DND-41 (cell line): ENCODE measurements at regions not wholly inside any gene's neighbourhood (a gene's known extent, or its start where the extent isn't known, plus 50 kb on each side); places are given as distances from the start of the nearest gene placed in this dataset.

Source experiments
- ATAC-seq: fragments of 200-7000 bp; cut with Tn5 transposase; 3 replicates; pipeline ENCODE4 v1.9.1; 2021; ENCODE audit warnings: low read depth; ENCODE audit not compliant: insufficient read depth
- DNase-seq: peaks from one replicate; pipeline ENCODE4 v3.0.0-alpha.2; 2020
- H2AFZ ChIP-seq: 2 replicates; pipeline ENCODE4 v1.6.0; 2012; ENCODE audit warnings: low read depth, low read length
- H3K27ac ChIP-seq: 2 replicates; pipeline ENCODE4 v1.5.1; 2012; ENCODE audit warnings: low read length, inconsistent platforms
- H3K27me3 ChIP-seq: fragments of 200-600 bp; sonication (generic); 2 replicates; pipeline ENCODE4 v1.6.0; 2012; ENCODE audit warnings: low read length, mild to moderate bottlenecking, inconsistent platforms; ENCODE audit not compliant: insufficient read depth, poor library complexity
- H3K36me3 ChIP-seq: 2 replicates; pipeline ENCODE4 v1.5.1; 2012; ENCODE audit warnings: low read length, inconsistent platforms; ENCODE audit not compliant: insufficient read depth
- H3K4me1 ChIP-seq: 2 replicates; pipeline ENCODE4 v1.5.1; 2012; ENCODE audit warnings: mild to moderate bottlenecking, low read length; ENCODE audit not compliant: insufficient read depth
- H3K4me2 ChIP-seq: 2 replicates; pipeline ENCODE4 v1.6.0; 2012; ENCODE audit warnings: mild to moderate bottlenecking, moderate library complexity, low read length, inconsistent platforms; ENCODE audit not compliant: insufficient read depth
- H3K4me3 ChIP-seq, 2 experiments: fragments of 200-600 bp in 1 of 2; shearing (Covaris generic) in 1 of 2; 2 replicates each; pipeline ENCODE4 v1.5.1; 2012 to 2016; ENCODE audit warnings: inconsistent platforms in 2 of 2, low read length in 2 of 2, mild to moderate bottlenecking in 2 of 2, low read depth in 1 of 2, moderate library complexity in 1 of 2
- H3K79me2 ChIP-seq: 2 replicates; pipeline ENCODE4 v1.6.0; 2012; ENCODE audit warnings: low read length, inconsistent platforms; ENCODE audit not compliant: insufficient read depth
- H3K9ac ChIP-seq: 2 replicates; pipeline ENCODE4 v1.6.0; 2012; ENCODE audit warnings: low read depth, mild to moderate bottlenecking, inconsistent platforms, low read length, moderate library complexity
- H3K9me3 ChIP-seq: 2 replicates; pipeline ENCODE4 v1.5.1; 2012; ENCODE audit warnings: low read length, moderate library complexity, mild to moderate bottlenecking, inconsistent platforms; ENCODE audit not compliant: insufficient read depth, severe bottlenecking
- H4K20me1 ChIP-seq: 2 replicates; pipeline ENCODE4 v1.6.0; 2012; ENCODE audit warnings: low read length; ENCODE audit not compliant: insufficient read depth
- EZH2 ChIP-seq: IDR thresholded peaks from 3 replicates; pipeline ENCODE4 v1.6.1; 2012; ENCODE audit warnings: borderline replicate concordance, low read depth, mild to moderate bottlenecking, moderate library complexity, low read length, inconsistent platforms; ENCODE audit not compliant: severe bottlenecking
- TF ChIP-seq, protein P1 (sequence below): IDR thresholded peaks from 2 replicates; pipeline ENCODE4 v1.5.1; 2012; ENCODE audit warnings: borderline replicate concordance, low read length, moderate library complexity, mild to moderate bottlenecking; ENCODE audit not compliant: poor library complexity, severe bottlenecking; ENCODE audit errors: extremely low read depth

DNA sequence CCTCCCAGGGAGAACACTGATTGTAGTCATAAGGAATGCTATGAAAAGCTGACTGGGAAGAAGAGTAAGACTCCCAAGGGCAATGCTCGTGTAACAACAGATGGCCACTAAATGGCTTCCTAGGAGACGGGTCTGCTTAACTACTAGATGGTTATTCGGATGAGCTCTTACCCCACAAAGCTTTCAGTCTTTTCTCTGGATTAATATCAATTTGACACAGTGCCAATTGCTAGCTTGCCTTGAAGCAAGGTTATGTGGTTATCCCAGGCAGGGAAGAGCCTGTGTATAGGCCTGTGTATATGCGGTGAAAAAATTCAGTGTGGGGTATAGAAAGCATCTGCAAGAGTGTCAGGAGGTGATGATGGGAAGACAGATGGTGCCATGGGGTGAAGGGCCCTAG is 86.4 kb upstream of the NOX3 start:
- Histone ChIP-seq H3K4me3 (no peak overlapping the region), H3K9ac (no peak overlapping the region), H3K36me3 (no peaks in the 10 kb centered on the region), H3K79me2 (no peaks in the 10 kb centered on the region), H3K4me2 (no peak overlapping the region), H4K20me1 (no peaks in the 10 kb centered on the region), H2AFZ (no peak overlapping the region), H3K27ac (no peak overlapping the region), H3K9me3 (no peaks in the 10 kb centered on the region), H3K4me1 (peaks cover 5% of the 10 kb centered on the region; the same call in 1 of the 2 replicates), H3K27me3 (no peaks in the 10 kb centered on the region)
- no peak for ATAC-seq
- no peak for TF ChIP-seq EZH2
- TF ChIP-seq, protein P1, sequence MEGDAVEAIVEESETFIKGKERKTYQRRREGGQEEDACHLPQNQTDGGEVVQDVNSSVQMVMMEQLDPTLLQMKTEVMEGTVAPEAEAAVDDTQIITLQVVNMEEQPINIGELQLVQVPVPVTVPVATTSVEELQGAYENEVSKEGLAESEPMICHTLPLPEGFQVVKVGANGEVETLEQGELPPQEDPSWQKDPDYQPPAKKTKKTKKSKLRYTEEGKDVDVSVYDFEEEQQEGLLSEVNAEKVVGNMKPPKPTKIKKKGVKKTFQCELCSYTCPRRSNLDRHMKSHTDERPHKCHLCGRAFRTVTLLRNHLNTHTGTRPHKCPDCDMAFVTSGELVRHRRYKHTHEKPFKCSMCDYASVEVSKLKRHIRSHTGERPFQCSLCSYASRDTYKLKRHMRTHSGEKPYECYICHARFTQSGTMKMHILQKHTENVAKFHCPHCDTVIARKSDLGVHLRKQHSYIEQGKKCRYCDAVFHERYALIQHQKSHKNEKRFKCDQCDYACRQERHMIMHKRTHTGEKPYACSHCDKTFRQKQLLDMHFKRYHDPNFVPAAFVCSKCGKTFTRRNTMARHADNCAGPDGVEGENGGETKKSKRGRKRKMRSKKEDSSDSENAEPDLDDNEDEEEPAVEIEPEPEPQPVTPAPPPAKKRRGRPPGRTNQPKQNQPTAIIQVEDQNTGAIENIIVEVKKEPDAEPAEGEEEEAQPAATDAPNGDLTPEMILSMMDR = no peak
- DNase-seq = no peak

DNA sequence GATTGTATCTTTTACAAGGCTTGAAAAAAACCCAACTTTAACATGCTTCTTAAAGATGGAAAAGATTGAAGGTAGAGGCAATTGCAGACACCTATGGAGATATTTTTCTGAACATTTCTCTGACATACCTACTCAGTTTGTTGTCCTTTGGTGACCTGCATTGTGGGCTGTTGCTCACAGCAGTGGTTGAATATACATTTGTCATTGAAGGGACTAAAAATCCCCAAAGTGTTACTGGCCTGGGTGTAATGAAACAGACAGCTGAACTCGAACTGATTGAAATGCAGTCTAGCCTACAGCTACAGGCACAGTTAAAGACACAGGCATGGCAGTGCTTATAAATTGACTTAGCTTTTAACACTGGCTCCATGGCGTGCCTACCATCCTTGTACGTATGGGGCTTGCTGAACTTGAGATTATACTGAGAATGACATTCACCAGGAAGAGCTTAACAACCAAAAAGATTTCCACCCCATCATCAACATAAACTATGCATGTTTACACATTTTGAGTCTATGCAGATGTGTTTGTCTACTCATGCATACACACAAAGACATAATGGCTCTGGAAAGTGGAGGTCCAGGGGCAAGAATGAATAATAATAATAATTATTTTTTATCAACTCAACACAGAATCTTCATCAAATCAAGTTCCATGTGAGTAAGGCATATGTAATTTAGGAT is 83.2 kb upstream of the NOX3 start:
- ATAC-seq = no peak
- H3K9me3 ChIP-seq = no peaks in the 10 kb centered on the region
- TF ChIP-seq EZH2 = no peak
- TF ChIP-seq, protein P1 = no peak
- no peak overlapping the region for H3K4me3 ChIP-seq
- H3K36me3 ChIP-seq = no peaks in the 10 kb centered on the region
- no peaks in the 10 kb centered on the region for H3K79me2 ChIP-seq
- H3K4me2 ChIP-seq = no peak overlapping the region
- H2AFZ ChIP-seq = no peak overlapping the region
- peaks cover 5% of the 10 kb centered on the region; the same call in 1 of the 2 replicates for H3K4me1 ChIP-seq
- H3K9ac ChIP-seq = no peak overlapping the region
- no peak for DNase-seq
- no peaks in the 10 kb centered on the region for H4K20me1 ChIP-seq
- no peak overlapping the region for H3K27ac ChIP-seq
- no peaks in the 10 kb centered on the region for H3K27me3 ChIP-seq

DNA sequence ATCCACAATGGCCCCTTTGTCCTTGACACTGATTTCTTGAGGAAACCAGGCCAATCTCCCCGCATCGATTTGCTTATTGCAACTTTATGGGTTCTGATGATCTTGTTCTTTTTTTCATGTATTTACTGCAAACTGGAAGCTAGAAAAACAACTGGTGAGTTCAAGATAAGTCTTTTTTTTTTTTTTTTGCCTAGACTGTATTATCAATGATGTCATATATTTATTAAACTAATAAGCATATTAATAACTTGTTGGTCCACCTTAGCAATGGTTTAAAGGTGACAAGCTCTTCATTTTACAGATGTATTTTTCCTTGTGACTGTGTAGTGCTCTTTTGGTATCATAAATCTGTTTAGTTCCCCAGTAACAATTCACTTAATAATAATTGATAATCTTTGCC is 79.0 kb upstream of the NOX3 start:
- no peak for TF ChIP-seq EZH2
- TF ChIP-seq, protein P1 = no peak
- Histone ChIP-seq H3K27me3 (no peaks in the 10 kb centered on the region), H3K79me2 (no peaks in the 10 kb centered on the region), H3K4me2 (no peak overlapping the region), H3K27ac (no peak overlapping the region), H3K4me1 (no peaks in the 10 kb centered on the region), H3K36me3 (no peaks in the 10 kb centered on the region), H3K9ac (no peak overlapping the region), H3K4me3 (no peak overlapping the region), H4K20me1 (no peaks in the 10 kb centered on the region), H3K9me3 (peaks cover 4% of the 10 kb centered on the region), H2AFZ (no peak overlapping the region)
- ATAC-seq (no peak), DNase-seq (no peak)
